ENCODE measurements at regions not wholly inside any gene's neighbourhood (a gene's known extent, or its start where the extent isn't known, plus 50 kb on each side); places are given as distances from the start of the nearest gene placed in this dataset.
A peak's percentile ranks its signal among the peaks of the same experiment; 100 is the strongest.

DNA sequence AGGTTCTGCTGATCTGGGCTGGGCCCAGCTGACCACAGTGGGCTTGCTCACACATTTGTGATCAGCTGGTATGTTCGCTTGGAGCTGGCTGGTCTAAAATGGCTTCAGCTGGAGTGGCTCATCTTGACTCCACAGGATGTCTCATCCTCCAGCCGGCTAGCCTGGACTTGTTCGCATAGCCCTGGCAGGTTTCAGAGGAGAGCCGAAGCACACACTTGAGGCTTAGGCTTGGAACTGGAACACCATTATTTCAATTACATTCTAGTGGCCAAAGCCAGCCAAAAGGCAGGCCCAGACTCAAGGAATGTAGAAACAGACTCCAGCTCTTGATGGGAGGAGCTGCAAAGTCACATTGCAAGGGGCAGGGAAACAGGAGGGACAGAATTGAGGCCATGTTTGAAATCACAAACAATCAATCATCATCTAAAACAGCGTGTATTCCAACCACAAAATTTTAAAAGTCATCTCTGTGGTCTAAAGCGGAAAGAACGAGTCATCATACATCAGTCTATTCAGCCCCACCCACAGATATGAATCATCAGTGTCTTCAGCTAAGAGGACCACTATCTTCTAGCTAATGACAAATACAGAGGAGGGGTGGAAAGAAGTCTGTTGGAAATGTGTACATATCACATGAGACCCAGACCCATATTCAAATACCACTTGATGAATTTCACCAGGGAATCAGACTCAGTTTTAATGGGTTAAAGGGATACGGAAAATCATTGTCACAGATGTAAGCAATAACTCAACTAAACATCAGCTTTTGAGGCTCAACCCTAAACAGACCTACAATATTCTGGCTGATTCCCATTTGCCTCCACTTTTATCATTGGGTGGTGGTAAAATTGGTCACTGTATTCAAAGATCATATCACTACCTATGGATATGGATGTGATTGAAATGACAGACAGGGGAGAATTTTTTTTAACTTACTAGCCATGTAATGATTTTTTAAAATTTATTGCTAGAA is 139.0 kb upstream of the MKLN1 start:
- peak overlapping the region; percentile 87 for H3K27ac ChIP-seq (ENCODE audit: low read depth, low read length)
- ChIA-PET CTCF (interaction anchor here (1.2 kb wide), 1 partner anchor 79 kb away, joined by 3 read pairs; no protein-coding TSS in a partner anchor), RAD21 (ENCODE audit: low non-redundant PET in 1 of 2, low total read pairs in 2 of 2, uncharacterized antibody in 2 of 2, unreplicated experiment in 2 of 2) (no interaction called here), POLR2A (interaction anchor here (0.8 to 1.0 kb wide), 2 partner anchors 24 to 79 kb away, joined by 4 read pairs; no protein-coding TSS in a partner anchor)
- H3K4me2 ChIP-seq (ENCODE audit: low read length): peak overlapping the region; percentile 63
- no peaks in the 10 kb centered on the region for H3K9me2 ChIP-seq (ENCODE audit: insufficient read depth)
- H3K79me2 ChIP-seq (ENCODE audit: insufficient read depth, low read length): no peaks in the 10 kb centered on the region
- peak; percentile 93 for DNase-seq (ENCODE audit: low read depth, low spot score)
- H3K4me1 ChIP-seq (ENCODE audit: control insufficient read depth in 1 of 2, insufficient read depth in 2 of 2, low read length in 2 of 2): peaks cover 41 to 42% of the 10 kb centered on the region in 2 experiments
- no peaks in the 10 kb centered on the region for H3K9me3 ChIP-seq (ENCODE audit: control insufficient read depth in 1 of 2, insufficient read depth in 1 of 2, low read depth in 1 of 2, low read length in 2 of 2)
- TSS peak; percentile 80 for BruUV-seq (replicated peaks)
- H2AFZ ChIP-seq (ENCODE audit: low read depth, low read length, poor library complexity, severe bottlenecking): peak overlapping the region; percentile 64
- H3K36me3 ChIP-seq (ENCODE audit: control insufficient read depth in 1 of 2, insufficient read depth in 2 of 2, low read length in 2 of 2): no peaks in the 10 kb centered on the region
- H4K20me1 ChIP-seq (ENCODE audit: insufficient read depth): no peaks in the 10 kb centered on the region
- H3K4me3 ChIP-seq (replicated peaks in 1 of 2; ENCODE audit: low read depth in 1 of 2, low read length in 2 of 2): peak overlapping the region in 1 of 2 experiments; percentile 7; a peak in 1 of 4 replicates
- intact Hi-C loops (cut with micrococcal nuclease): loop anchor here (5.0 kb wide), 1 partner anchor 286 kb away; no protein-coding TSS in a partner anchor
- peak overlapping the region; percentile 44 for H3K9ac ChIP-seq (ENCODE audit: low read length)
- H3K27me3 ChIP-seq (ENCODE audit: insufficient read depth, low read length): no peaks in the 10 kb centered on the region
- ATAC-seq: peak; percentile 81
- TF ChIP-seq EZH2 (IDR thresholded peaks at IDR 0.05): no peak
- peak; percentile 79 for TF ChIP-seq CEBPB (IDR thresholded peaks at IDR 0.05; ENCODE audit: low read depth)
- TF ChIP-seq SIN3A (IDR thresholded peaks at IDR 0.05; ENCODE audit: low read depth): 0 out of 2 replicates have a peak, but pooled peaks have one; percentile 54
- TF ChIP-seq, protein P1, sequence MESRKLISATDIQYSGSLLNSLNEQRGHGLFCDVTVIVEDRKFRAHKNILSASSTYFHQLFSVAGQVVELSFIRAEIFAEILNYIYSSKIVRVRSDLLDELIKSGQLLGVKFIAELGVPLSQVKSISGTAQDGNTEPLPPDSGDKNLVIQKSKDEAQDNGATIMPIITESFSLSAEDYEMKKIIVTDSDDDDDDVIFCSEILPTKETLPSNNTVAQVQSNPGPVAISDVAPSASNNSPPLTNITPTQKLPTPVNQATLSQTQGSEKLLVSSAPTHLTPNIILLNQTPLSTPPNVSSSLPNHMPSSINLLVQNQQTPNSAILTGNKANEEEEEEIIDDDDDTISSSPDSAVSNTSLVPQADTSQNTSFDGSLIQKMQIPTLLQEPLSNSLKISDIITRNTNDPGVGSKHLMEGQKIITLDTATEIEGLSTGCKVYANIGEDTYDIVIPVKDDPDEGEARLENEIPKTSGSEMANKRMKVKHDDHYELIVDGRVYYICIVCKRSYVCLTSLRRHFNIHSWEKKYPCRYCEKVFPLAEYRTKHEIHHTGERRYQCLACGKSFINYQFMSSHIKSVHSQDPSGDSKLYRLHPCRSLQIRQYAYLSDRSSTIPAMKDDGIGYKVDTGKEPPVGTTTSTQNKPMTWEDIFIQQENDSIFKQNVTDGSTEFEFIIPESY (IDR thresholded peaks at IDR 0.05; ENCODE audit: extremely low read depth, insufficient replicate concordance, low read length): peak; percentile 77
- TF ChIP-seq TCF7L2 (IDR thresholded peaks at IDR 0.05; ENCODE audit: borderline replicate concordance, extremely low read depth, insufficient read depth, insufficient read length): peak; percentile 11
- no peak for TF ChIP-seq YY1 (IDR thresholded peaks at IDR 0.05; ENCODE audit: extremely low read depth, insufficient replicate concordance, low read depth, low read length)
- TF ChIP-seq JUND (IDR thresholded peaks at IDR 0.05): peak; percentile 95
- TF ChIP-seq, protein P2, sequence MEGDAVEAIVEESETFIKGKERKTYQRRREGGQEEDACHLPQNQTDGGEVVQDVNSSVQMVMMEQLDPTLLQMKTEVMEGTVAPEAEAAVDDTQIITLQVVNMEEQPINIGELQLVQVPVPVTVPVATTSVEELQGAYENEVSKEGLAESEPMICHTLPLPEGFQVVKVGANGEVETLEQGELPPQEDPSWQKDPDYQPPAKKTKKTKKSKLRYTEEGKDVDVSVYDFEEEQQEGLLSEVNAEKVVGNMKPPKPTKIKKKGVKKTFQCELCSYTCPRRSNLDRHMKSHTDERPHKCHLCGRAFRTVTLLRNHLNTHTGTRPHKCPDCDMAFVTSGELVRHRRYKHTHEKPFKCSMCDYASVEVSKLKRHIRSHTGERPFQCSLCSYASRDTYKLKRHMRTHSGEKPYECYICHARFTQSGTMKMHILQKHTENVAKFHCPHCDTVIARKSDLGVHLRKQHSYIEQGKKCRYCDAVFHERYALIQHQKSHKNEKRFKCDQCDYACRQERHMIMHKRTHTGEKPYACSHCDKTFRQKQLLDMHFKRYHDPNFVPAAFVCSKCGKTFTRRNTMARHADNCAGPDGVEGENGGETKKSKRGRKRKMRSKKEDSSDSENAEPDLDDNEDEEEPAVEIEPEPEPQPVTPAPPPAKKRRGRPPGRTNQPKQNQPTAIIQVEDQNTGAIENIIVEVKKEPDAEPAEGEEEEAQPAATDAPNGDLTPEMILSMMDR (IDR thresholded peaks at IDR 0.05 in 2 of 3, conservative IDR thresholded peaks at IDR 0.05 in 1 of 3; ENCODE audit: borderline replicate concordance in 1 of 3, insufficient read depth in 1 of 3, low read depth in 2 of 3, low read length in 2 of 3): no peak
- TF ChIP-seq ZNF274 (IDR thresholded peaks at IDR 0.05; ENCODE audit: low read depth, low read length): no peak
- peak; percentile 62 for TF ChIP-seq EGR1 (IDR thresholded peaks at IDR 0.05; ENCODE audit: low read depth)
- TF ChIP-seq RAD21 (IDR thresholded peaks at IDR 0.05; ENCODE audit: low read depth): peak; percentile 39
- no peak for TF ChIP-seq ZFX (IDR thresholded peaks at IDR 0.05)
- TF ChIP-seq SP1 (IDR thresholded peaks at IDR 0.05; ENCODE audit: low read depth): peak; percentile 89
- TF ChIP-seq, protein P3, sequence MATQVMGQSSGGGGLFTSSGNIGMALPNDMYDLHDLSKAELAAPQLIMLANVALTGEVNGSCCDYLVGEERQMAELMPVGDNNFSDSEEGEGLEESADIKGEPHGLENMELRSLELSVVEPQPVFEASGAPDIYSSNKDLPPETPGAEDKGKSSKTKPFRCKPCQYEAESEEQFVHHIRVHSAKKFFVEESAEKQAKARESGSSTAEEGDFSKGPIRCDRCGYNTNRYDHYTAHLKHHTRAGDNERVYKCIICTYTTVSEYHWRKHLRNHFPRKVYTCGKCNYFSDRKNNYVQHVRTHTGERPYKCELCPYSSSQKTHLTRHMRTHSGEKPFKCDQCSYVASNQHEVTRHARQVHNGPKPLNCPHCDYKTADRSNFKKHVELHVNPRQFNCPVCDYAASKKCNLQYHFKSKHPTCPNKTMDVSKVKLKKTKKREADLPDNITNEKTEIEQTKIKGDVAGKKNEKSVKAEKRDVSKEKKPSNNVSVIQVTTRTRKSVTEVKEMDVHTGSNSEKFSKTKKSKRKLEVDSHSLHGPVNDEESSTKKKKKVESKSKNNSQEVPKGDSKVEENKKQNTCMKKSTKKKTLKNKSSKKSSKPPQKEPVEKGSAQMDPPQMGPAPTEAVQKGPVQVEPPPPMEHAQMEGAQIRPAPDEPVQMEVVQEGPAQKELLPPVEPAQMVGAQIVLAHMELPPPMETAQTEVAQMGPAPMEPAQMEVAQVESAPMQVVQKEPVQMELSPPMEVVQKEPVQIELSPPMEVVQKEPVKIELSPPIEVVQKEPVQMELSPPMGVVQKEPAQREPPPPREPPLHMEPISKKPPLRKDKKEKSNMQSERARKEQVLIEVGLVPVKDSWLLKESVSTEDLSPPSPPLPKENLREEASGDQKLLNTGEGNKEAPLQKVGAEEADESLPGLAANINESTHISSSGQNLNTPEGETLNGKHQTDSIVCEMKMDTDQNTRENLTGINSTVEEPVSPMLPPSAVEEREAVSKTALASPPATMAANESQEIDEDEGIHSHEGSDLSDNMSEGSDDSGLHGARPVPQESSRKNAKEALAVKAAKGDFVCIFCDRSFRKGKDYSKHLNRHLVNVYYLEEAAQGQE (IDR thresholded peaks at IDR 0.05; ENCODE audit: low read depth): no peak
- TF ChIP-seq, protein P4, sequence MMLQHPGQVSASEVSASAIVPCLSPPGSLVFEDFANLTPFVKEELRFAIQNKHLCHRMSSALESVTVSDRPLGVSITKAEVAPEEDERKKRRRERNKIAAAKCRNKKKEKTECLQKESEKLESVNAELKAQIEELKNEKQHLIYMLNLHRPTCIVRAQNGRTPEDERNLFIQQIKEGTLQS (IDR thresholded peaks at IDR 0.05): peak; percentile 52; the same call in 1 of the 2 replicates
- TF ChIP-seq, protein P5, sequence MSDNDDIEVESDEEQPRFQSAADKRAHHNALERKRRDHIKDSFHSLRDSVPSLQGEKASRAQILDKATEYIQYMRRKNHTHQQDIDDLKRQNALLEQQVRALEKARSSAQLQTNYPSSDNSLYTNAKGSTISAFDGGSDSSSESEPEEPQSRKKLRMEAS (IDR thresholded peaks at IDR 0.05): peak; percentile 85
- peak; percentile 97 for TF ChIP-seq FOSL1 (IDR thresholded peaks at IDR 0.05; ENCODE audit: low read depth)
